ENCODE measurements at regions not wholly inside any gene's neighbourhood (a gene's known extent, or its start where the extent isn't known, plus 50 kb on each side); places are given as distances from the start of the nearest gene placed in this dataset.

- H3K27me3 Mint-ChIP-seq (ENCODE audit: unreplicated experiment), result no peaks in the 10 kb centered on the region
- no peaks in the 10 kb centered on the region for H3K36me3 Mint-ChIP-seq (ENCODE audit: insufficient read depth, unreplicated experiment)
- no peak overlapping the region for H3K27ac Mint-ChIP-seq (ENCODE audit: unreplicated experiment)
- intact Hi-C loops (cut with micrococcal nuclease; ENCODE audit: unreplicated experiment), result no loop called here
- CTCF ChIA-PET, result interaction anchor here (0.7 to 1.1 kb wide), 2 partner anchors 30 to 158 kb away, joined by 3 to 4 read pairs; no protein-coding TSS in a partner anchor
- no peak for TF ChIP-seq CTCF (IDR thresholded peaks at IDR 0.05; ENCODE audit: unreplicated experiment)
- H3K9me3 Mint-ChIP-seq (ENCODE audit: low read depth, unreplicated experiment), result no peaks in the 10 kb centered on the region
- H3K4me1 Mint-ChIP-seq (ENCODE audit: low read depth, unreplicated experiment), result no peaks in the 10 kb centered on the region
- no TSS peak for BruUV-seq (replicated peaks)
- no peak for DNase-seq
- no peak overlapping the region for H3K4me3 Mint-ChIP-seq (ENCODE audit: low read depth, unreplicated experiment)
Measured at GRCh38 chr2:176612736-176613135, 343.5 kb downstream of the MTX2 start.

GRCh38 chr2:176613323-176613987 lies 344.2 kb downstream of the MTX2 start:
- H3K36me3 Mint-ChIP-seq (ENCODE audit: insufficient read depth, unreplicated experiment), result no peaks in the 10 kb centered on the region
- no TSS peak for BruUV-seq (replicated peaks)
- no peaks in the 10 kb centered on the region for H3K9me3 Mint-ChIP-seq (ENCODE audit: low read depth, unreplicated experiment)
- no peak overlapping the region for H3K4me3 Mint-ChIP-seq (ENCODE audit: low read depth, unreplicated experiment)
- intact Hi-C loops (cut with micrococcal nuclease; ENCODE audit: unreplicated experiment), result no loop called here
- DNase-seq, result no peak
- H3K4me1 Mint-ChIP-seq (ENCODE audit: low read depth, unreplicated experiment), result no peaks in the 10 kb centered on the region
- TF ChIP-seq CTCF (IDR thresholded peaks at IDR 0.05; ENCODE audit: unreplicated experiment), result no peak
- CTCF ChIA-PET, result interaction anchor here (1.1 kb wide), 1 partner anchor 159 kb away, joined by 4 read pairs; no protein-coding TSS in a partner anchor
- H3K27ac Mint-ChIP-seq (ENCODE audit: unreplicated experiment), result no peak overlapping the region
- no peaks in the 10 kb centered on the region for H3K27me3 Mint-ChIP-seq (ENCODE audit: unreplicated experiment)

GRCh38 chr2:176614049-176614448 lies 344.8 kb downstream of the MTX2 start:
- Mint-ChIP-seq H3K4me1 (ENCODE audit: low read depth, unreplicated experiment) (no peaks in the 10 kb centered on the region), H3K9me3 (ENCODE audit: low read depth, unreplicated experiment) (no peaks in the 10 kb centered on the region), H3K27me3 (ENCODE audit: unreplicated experiment) (no peaks in the 10 kb centered on the region), H3K27ac (ENCODE audit: unreplicated experiment) (no peak overlapping the region), H3K4me3 (ENCODE audit: low read depth, unreplicated experiment) (no peak overlapping the region), H3K36me3 (ENCODE audit: insufficient read depth, unreplicated experiment) (no peaks in the 10 kb centered on the region)
- TF ChIP-seq CTCF (IDR thresholded peaks at IDR 0.05; ENCODE audit: unreplicated experiment), result no peak
- intact Hi-C loops (cut with micrococcal nuclease; ENCODE audit: unreplicated experiment), result no loop called here
- DNase-seq, result no peak
- no TSS peak for BruUV-seq (replicated peaks)
- CTCF ChIA-PET, result no interaction called here

- intact Hi-C loops (cut with micrococcal nuclease; ENCODE audit: unreplicated experiment), result no loop called here
- Mint-ChIP-seq H3K36me3 (ENCODE audit: insufficient read depth, unreplicated experiment) (no peaks in the 10 kb centered on the region), H3K4me1 (ENCODE audit: low read depth, unreplicated experiment) (no peaks in the 10 kb centered on the region), H3K4me3 (ENCODE audit: low read depth, unreplicated experiment) (no peak overlapping the region), H3K9me3 (ENCODE audit: low read depth, unreplicated experiment) (no peaks in the 10 kb centered on the region), H3K27me3 (ENCODE audit: unreplicated experiment) (no peaks in the 10 kb centered on the region), H3K27ac (ENCODE audit: unreplicated experiment) (no peak overlapping the region)
- CTCF ChIA-PET, result no interaction called here
- DNase-seq, result no peak
- TF ChIP-seq CTCF (IDR thresholded peaks at IDR 0.05; ENCODE audit: unreplicated experiment), result no peak
- no TSS peak for BruUV-seq (replicated peaks)
Measured at GRCh38 chr2:176614930-176615329, 345.7 kb downstream of the MTX2 start.

All from Calu3 (cell line).